Ectodermal cell (in vitro differentiated cells): ENCODE measurements at regions not wholly inside any gene's neighbourhood (a gene's known extent, or its start where the extent isn't known, plus 50 kb on each side); places are given as distances from the start of the nearest gene placed in this dataset.

Source experiments
- H3K27ac ChIP-seq: 2 replicates; pipeline ENCODE4 v1.7.0; 2013; ENCODE audit warnings: mild to moderate bottlenecking, low read depth, low read length; ENCODE audit not compliant: insufficient read depth, poor library complexity, severe bottlenecking
- H3K27me3 ChIP-seq: 2 replicates; pipeline ENCODE4 v1.7.0; 2013; ENCODE audit warnings: mild to moderate bottlenecking, low read length; ENCODE audit not compliant: insufficient read depth, control insufficient read depth, poor library complexity, severe bottlenecking
- H3K36me3 ChIP-seq: one replicate; pipeline ENCODE4 v1.7.0; 2013; ENCODE audit warnings: low read length; ENCODE audit not compliant: control insufficient read depth, insufficient read depth
- H3K4me1 ChIP-seq: one replicate; pipeline ENCODE4 v1.7.0; 2013; ENCODE audit warnings: low read length; ENCODE audit not compliant: control insufficient read depth, insufficient read depth
- H3K4me3 ChIP-seq: 2 replicates; pipeline ENCODE4 v1.7.0; 2013; ENCODE audit warnings: low read depth, low read length, control low read depth; ENCODE audit not compliant: insufficient read depth
- H3K9me3 ChIP-seq: 2 replicates; pipeline ENCODE4 v1.7.0; 2013; ENCODE audit warnings: mild to moderate bottlenecking, low read length, moderate library complexity; ENCODE audit not compliant: control insufficient read depth
- WGBS, 2 experiments: methylation state at CpG; one replicate each; pipeline ENCODE4 v1.1.7; 2013; ENCODE audit warnings: missing lambda C conversion rate in 2 of 2; 5-methylcytosine and 5-hydroxymethylcytosine counted together

DNA sequence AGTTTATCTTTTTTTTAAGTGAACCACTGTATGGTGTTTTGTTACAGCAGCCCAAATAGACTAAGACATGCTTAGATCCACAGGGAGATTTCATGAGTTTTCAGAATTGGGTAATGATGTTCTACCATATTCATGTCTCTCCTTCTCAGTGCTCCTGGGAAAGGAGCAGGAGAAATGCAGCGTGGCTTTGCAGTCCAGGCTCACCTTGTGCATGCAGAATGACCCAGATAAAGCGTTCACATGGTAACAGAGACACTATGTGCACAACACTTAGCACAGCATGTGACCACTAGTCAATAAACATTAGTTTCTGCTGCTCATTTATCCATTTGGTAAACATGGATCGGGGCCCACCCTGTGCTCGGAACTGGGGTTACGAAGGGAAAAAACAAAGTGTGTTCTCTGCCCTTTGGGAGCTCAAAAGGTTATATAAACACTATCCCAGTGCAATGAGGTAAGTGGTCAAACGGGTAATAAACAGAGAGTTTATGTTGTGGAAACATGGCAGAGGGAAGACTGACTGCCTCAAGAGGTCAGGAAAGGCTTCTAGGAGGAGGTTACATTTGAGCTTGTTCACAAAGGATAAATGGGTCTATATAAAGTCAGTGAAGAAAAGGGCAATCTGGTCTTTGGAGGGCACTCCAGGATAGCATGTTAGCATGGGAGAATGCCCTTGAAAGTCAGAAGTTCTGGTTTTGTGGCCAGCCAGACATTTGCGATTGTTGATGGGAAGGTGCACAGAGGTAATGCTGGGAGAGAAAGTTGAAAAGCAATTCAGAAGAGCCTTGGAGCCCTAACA lies 299.2 kb downstream of the TDRD15 start:
- Histone ChIP-seq H3K36me3 (no peaks in the 10 kb centered on the region), H3K4me1 (no peaks in the 10 kb centered on the region), H3K27ac (no peak overlapping the region), H3K27me3 (no peaks in the 10 kb centered on the region), H3K9me3 (no peaks in the 10 kb centered on the region), H3K4me3 (no peak overlapping the region)
- WGBS, 2 experiments, result 92 to 95% methylated on average over 7 of the region's 7 CpGs

DNA sequence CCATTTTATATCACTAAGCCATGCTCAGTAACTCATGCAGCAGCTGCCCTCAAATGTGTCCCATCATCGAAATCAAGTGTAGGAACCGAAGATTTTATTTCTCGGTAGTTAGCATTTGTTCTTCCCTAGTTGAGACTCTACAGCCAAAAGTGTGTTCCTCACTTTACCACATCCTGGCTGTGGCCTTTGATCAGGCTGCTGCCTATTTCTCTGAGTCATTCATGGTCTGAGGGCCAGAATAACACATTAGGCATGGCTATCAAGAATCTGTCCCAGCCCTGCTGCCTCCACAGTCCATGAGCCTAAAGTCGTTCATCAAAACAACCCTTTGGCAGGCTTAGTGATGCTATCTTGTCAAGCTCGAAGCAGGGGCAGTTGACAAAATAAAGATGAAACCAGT lies 300.1 kb downstream of the TDRD15 start:
- 92 to 93% methylated on average over 5 of the region's 5 CpGs for WGBS, 2 experiments
- H3K27me3 ChIP-seq, result no peaks in the 10 kb centered on the region
- H3K9me3 ChIP-seq, result no peaks in the 10 kb centered on the region
- H3K36me3 ChIP-seq, result no peaks in the 10 kb centered on the region
- no peak overlapping the region for H3K27ac ChIP-seq
- no peak overlapping the region for H3K4me3 ChIP-seq
- H3K4me1 ChIP-seq, result no peaks in the 10 kb centered on the region

DNA sequence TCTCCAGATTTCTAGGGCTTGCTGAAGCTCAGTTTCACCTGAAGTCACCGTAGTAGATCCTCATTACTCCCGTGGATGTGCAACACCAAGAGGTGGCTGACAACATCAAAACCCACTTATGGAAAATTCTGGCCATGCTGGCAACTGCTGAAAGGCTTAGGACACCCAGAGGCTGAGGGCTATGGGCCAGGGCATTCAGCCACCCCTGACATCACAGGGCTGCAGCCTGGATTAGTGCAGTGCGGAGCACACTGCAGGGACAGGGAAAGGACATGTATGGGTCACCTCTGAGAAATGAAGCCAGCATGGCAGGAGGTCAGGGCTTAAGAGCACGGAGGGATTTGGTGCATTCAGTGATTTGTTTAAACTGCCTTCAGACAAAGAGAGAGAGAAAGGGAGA lies 300.6 kb downstream of the TDRD15 start:
- WGBS, 2 experiments, result 92% methylated on average over 4 of the region's 4 CpGs
- Histone ChIP-seq H3K27me3 (no peaks in the 10 kb centered on the region), H3K9me3 (no peaks in the 10 kb centered on the region), H3K27ac (no peak overlapping the region), H3K36me3 (no peaks in the 10 kb centered on the region), H3K4me1 (no peaks in the 10 kb centered on the region), H3K4me3 (no peak overlapping the region)

DNA sequence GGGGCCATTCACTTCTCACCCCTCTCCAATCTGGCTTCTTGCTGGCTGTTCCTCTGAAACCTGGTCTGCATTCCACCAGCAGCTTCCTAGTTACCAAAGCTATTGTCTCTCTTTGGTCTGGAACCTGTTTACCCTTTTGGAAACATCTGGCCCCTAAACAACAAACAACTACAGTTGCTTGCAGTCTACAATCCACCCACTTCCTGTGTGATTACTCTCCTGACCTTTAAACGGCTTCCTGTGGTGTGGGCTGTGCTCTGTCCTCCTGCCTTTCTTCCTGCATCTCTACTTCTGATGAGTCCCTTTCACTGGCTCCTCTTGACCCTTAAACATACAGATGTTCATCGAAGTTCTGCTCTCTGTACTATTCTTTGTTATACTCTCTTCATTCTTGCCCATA lies 303.8 kb downstream of the TDRD15 start:
- no peaks in the 10 kb centered on the region for H3K9me3 ChIP-seq
- 87 to 88% methylated on average over 2 of the region's 2 CpGs for WGBS, 2 experiments
- no peaks in the 10 kb centered on the region for H3K36me3 ChIP-seq
- H3K27ac ChIP-seq, result no peak overlapping the region
- H3K4me3 ChIP-seq, result no peak overlapping the region
- peaks cover 3% of the 10 kb centered on the region for H3K4me1 ChIP-seq
- no peaks in the 10 kb centered on the region for H3K27me3 ChIP-seq

DNA sequence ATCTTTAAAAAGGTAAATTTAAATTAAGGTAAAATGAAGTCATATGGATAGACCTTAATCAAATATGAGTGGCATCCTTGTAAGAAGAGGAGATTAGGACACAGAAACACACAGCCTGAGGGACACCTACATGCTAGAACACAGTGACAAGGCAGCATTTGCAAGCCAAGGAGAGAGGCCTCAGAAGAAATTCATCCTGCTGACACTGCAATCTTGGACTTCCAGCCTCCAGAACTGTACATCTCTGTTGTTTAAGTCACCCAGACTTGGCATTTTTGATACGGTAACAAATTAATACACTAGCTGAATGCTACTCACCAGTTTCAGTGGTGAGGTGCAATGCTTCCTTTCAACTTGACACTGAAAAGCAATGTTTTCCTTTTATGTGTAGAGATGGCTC lies 305.0 kb downstream of the TDRD15 start:
- Histone ChIP-seq H3K27me3 (no peaks in the 10 kb centered on the region), H3K9me3 (no peaks in the 10 kb centered on the region), H3K36me3 (no peaks in the 10 kb centered on the region), H3K4me3 (no peak overlapping the region), H3K4me1 (peaks cover 3% of the 10 kb centered on the region), H3K27ac (no peak overlapping the region)
- WGBS, 2 experiments, result 94 to 96% methylated on average over 1 of the region's 1 CpG

DNA sequence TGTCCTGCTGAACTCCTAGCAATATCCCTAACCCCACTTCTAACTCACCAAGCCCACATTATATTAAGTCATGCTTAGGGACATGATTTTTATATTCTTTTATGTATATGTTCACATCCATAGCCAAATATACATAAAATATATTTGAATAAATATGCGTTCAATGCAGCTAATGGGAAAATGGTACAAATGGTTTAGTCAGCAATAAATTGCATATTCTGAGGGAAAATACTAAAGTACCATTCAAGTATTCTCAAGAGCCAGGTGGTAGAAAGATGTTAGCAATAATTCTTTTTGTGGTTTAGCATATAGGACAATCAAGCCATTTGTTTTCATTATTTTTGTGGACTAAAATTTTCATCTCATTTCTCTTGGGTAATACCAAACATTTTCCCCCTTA lies 306.0 kb downstream of the TDRD15 start:
- no peaks in the 10 kb centered on the region for H3K27me3 ChIP-seq
- no peak overlapping the region for H3K4me3 ChIP-seq
- H3K4me1 ChIP-seq, result peaks cover 3% of the 10 kb centered on the region
- no peaks in the 10 kb centered on the region for H3K9me3 ChIP-seq
- H3K27ac ChIP-seq, result no peak overlapping the region
- WGBS, 2 experiments, result 100% methylated on average over 1 of the region's 1 CpG; no CpG with 5 or more reads in 1 of the 2 experiments
- no peaks in the 10 kb centered on the region for H3K36me3 ChIP-seq

DNA sequence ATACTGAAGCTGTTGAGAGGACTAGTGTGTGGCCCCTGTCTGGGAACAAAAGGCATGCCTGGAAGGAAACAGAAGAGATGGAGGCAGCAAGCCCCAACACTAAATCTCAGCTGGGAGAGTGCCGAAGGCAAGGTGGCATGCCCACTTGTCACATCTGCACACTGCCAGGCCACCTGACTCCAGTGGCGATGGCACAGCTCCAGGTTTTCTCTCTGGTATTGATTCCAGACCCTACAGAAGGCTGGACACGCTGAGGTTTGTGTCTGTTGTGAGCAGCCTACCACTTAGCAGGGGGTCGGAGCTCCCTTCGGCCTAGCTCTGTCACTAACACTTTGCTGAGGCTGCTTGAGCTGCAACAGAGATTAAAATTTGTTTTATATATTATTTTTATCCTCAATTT lies 307.3 kb downstream of the TDRD15 start:
- WGBS, 2 experiments, result 85 to 89% methylated on average over 5 of the region's 5 CpGs
- no peaks in the 10 kb centered on the region for H3K27me3 ChIP-seq
- H3K4me1 ChIP-seq, result peaks cover 3% of the 10 kb centered on the region
- no peak overlapping the region for H3K4me3 ChIP-seq
- no peak overlapping the region for H3K27ac ChIP-seq
- no peaks in the 10 kb centered on the region for H3K9me3 ChIP-seq
- H3K36me3 ChIP-seq, result no peaks in the 10 kb centered on the region

DNA sequence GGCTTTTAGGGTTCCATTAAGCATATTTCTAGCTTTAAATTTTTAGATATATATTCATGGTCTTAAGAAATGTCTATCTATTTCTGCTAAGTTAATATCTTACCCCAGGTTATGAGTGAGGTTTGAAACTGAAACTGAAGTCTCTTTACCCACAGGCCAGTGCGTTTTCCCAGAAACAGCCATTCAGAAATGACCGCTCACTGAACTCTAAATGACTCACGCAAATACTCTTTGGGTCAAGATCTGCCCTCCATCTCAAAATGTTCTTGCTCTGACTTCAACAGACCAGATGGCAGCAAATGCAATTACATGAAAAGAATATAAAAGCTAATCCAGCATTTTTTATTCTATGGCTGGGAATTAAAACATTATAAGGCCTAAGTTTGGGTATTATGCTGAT lies 315.2 kb downstream of the TDRD15 start:
- 96 to 100% methylated on average over 3 of the region's 3 CpGs for WGBS, 2 experiments
- Histone ChIP-seq H3K4me1 (no peaks in the 10 kb centered on the region), H3K36me3 (no peaks in the 10 kb centered on the region), H3K27me3 (no peaks in the 10 kb centered on the region), H3K27ac (no peak overlapping the region), H3K4me3 (no peak overlapping the region), H3K9me3 (no peaks in the 10 kb centered on the region)

DNA sequence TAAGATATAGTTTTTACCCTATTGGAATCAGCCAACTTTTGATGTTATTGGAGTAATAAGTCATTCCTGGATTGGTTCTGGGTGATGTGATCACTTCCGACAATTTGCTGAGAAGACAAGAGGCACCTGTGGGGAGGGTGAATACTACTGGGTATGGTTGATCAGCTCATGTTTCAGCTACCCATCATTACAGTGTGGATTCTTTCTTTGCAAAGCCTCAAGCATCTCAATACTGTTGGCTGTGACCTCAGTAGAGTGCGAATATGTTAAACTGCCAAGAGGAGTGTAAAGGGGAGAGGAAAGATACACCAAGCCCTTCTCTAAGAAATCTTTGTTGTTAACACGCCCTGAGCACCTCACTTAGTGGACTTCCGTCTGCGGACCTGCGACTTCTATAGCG lies 317.7 kb downstream of the TDRD15 start:
- no peak overlapping the region for H3K4me3 ChIP-seq
- H3K4me1 ChIP-seq, result no peaks in the 10 kb centered on the region
- H3K27ac ChIP-seq, result no peak overlapping the region
- no peaks in the 10 kb centered on the region for H3K9me3 ChIP-seq
- no peaks in the 10 kb centered on the region for H3K27me3 ChIP-seq
- WGBS, 2 experiments, result 93 to 95% methylated on average over 7 of the region's 7 CpGs
- no peaks in the 10 kb centered on the region for H3K36me3 ChIP-seq

DNA sequence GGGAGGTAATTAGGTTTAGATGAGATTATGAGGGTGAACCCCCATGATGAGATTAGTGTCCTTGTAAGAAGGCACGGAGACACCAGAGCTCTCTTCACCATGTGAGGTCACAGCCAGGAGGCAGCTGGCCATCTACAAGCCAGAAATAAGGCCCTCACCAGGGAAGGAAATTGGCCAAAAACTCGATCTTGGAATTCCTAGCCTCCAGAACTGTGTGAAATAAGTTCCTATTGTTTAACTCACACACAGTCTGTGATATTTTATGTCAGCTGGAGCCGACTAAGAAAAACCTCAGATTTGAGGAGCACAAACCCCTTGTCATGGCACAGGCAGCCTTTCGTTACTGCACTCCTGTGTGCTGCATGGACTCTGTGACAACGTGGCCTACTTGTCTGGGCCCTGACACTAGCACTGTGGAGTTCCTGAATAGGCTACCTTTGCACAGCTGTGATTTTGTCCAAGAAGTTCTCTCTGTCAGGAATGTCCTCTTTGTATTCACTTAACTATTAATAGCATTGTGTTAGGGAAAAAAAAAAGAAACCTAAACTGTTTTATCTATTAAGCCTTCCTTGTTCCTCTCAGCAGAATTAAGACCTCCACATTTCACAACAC lies 319.8 kb downstream of the TDRD15 start:
- H3K4me1 ChIP-seq, result no peaks in the 10 kb centered on the region
- 76 to 83% methylated on average over 5 of the region's 5 CpGs for WGBS, 2 experiments
- no peak overlapping the region for H3K4me3 ChIP-seq
- no peaks in the 10 kb centered on the region for H3K27me3 ChIP-seq
- no peak overlapping the region for H3K27ac ChIP-seq
- H3K9me3 ChIP-seq, result no peaks in the 10 kb centered on the region
- H3K36me3 ChIP-seq, result no peaks in the 10 kb centered on the region
